ENCODE measurements at regions not wholly inside any gene's neighbourhood (a gene's known extent, or its start where the extent isn't known, plus 50 kb on each side); places are given as distances from the start of the nearest gene placed in this dataset.

DNA sequence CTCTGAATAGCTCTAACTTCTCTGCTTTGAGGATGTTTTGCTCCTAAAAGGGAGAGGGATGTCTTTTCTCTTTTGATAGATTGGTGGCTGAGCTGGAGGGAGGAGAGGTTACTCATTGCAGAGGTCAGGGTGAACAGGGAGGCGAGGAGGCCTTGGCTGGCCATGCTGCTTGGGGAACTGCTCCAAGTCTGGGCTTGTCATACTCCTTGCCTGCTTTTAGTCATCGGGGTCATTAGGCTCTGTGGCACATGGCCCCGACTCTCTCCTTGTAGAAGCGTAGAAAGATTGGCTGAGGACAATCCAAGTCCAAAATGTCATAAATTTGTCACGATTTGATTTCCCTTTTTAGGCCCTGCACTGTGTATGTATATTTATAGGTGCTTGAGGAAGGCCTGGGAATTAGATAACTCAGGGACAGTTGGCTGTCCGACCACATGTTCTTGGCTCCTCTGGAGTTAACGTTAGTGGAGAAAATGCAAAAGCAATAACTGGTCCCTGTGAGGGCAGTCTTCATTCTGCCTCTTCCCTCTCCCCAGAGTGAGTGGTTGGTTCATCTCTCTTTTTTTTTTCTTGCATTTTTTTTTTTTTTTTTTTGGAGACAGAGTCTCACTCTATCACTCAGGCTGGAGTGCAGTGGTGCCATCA is 160.1 kb downstream of the SCP2D1 start:
- no peak overlapping the region for H3K4me2 ChIP-seq (ENCODE audit: low read depth, low read length)
- no peaks in the 10 kb centered on the region for H3K9me3 ChIP-seq (replicated peaks; ENCODE audit: insufficient read depth, low read length)
- no peaks in the 10 kb centered on the region for H3F3A ChIP-seq (ENCODE audit: insufficient read depth, low read length)
- H3K4me3 ChIP-seq (ENCODE audit: low read length) = no peak overlapping the region
- no peaks in the 10 kb centered on the region for H3K9me2 ChIP-seq (replicated peaks; ENCODE audit: insufficient read depth, low read length)
- H3K4me1 ChIP-seq (ENCODE audit: low read length) = no peaks in the 10 kb centered on the region
- H4K20me1 ChIP-seq (ENCODE audit: insufficient read depth, low read length) = no peaks in the 10 kb centered on the region
- H3K79me2 ChIP-seq (ENCODE audit: low read length) = no peaks in the 10 kb centered on the region
- no peak overlapping the region for H3K27ac ChIP-seq (ENCODE audit: low read length)
- no peaks in the 10 kb centered on the region for H3K36me3 ChIP-seq (replicated peaks; ENCODE audit: insufficient read depth, low read length)
- H3K27me3 ChIP-seq (replicated peaks; ENCODE audit: insufficient read depth, low read length) = no peaks in the 10 kb centered on the region
- TF ChIP-seq, protein P1, sequence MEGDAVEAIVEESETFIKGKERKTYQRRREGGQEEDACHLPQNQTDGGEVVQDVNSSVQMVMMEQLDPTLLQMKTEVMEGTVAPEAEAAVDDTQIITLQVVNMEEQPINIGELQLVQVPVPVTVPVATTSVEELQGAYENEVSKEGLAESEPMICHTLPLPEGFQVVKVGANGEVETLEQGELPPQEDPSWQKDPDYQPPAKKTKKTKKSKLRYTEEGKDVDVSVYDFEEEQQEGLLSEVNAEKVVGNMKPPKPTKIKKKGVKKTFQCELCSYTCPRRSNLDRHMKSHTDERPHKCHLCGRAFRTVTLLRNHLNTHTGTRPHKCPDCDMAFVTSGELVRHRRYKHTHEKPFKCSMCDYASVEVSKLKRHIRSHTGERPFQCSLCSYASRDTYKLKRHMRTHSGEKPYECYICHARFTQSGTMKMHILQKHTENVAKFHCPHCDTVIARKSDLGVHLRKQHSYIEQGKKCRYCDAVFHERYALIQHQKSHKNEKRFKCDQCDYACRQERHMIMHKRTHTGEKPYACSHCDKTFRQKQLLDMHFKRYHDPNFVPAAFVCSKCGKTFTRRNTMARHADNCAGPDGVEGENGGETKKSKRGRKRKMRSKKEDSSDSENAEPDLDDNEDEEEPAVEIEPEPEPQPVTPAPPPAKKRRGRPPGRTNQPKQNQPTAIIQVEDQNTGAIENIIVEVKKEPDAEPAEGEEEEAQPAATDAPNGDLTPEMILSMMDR (IDR thresholded peaks at IDR 0.05; ENCODE audit: low read length) = no peak
- TF ChIP-seq EZH2phosphoT487 (IDR thresholded peaks at IDR 0.05; ENCODE audit: low read length) (no peak), EZH2 (optimal IDR thresholded peaks at IDR 0.05; ENCODE audit: low read depth, low read length) (no peak)
- no peak overlapping the region for H2AFZ ChIP-seq (ENCODE audit: low read length)
- DNase-seq = no peak
- H3K9ac ChIP-seq (ENCODE audit: low read length) = no peak overlapping the region

DNA sequence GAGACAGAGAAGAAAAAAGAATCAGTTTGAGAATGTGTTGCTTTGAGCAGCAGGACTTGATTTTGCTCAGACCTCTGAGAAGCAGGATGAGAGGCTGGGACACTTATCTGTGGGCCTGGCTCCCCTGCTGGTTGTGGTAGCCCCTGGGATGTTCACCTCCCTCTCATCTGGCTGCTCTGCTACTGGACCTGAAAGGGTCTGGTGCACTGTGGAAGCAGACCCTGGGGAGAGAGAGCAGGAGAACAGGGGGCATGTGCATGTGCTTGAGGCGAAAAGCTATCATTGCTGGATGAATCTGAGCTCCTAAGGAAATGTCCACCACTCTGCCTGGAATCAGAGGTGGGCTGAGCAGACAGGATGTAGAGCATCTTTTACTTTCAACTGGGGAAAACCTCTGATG is 161.1 kb downstream of the SCP2D1 start:
- Histone ChIP-seq H3K36me3 (replicated peaks; ENCODE audit: insufficient read depth, low read length) (no peaks in the 10 kb centered on the region), H3K27me3 (replicated peaks; ENCODE audit: insufficient read depth, low read length) (no peaks in the 10 kb centered on the region), H3K9ac (ENCODE audit: low read length) (no peak overlapping the region), H3K9me3 (replicated peaks; ENCODE audit: insufficient read depth, low read length) (no peaks in the 10 kb centered on the region), H3F3A (ENCODE audit: insufficient read depth, low read length) (no peaks in the 10 kb centered on the region), H3K4me3 (ENCODE audit: low read length) (no peak overlapping the region), H2AFZ (ENCODE audit: low read length) (no peak overlapping the region), H3K4me2 (ENCODE audit: low read depth, low read length) (no peak overlapping the region), H3K9me2 (replicated peaks; ENCODE audit: insufficient read depth, low read length) (no peaks in the 10 kb centered on the region), H3K27ac (ENCODE audit: low read length) (no peak overlapping the region), H4K20me1 (ENCODE audit: insufficient read depth, low read length) (no peaks in the 10 kb centered on the region), H3K4me1 (ENCODE audit: low read length) (no peaks in the 10 kb centered on the region), H3K79me2 (ENCODE audit: low read length) (no peaks in the 10 kb centered on the region)
- TF ChIP-seq, protein P1 (IDR thresholded peaks at IDR 0.05; ENCODE audit: low read length) = no peak
- TF ChIP-seq EZH2 (optimal IDR thresholded peaks at IDR 0.05; ENCODE audit: low read depth, low read length) (no peak), EZH2phosphoT487 (IDR thresholded peaks at IDR 0.05; ENCODE audit: low read length) (no peak)
- DNase-seq = no peak

DNA sequence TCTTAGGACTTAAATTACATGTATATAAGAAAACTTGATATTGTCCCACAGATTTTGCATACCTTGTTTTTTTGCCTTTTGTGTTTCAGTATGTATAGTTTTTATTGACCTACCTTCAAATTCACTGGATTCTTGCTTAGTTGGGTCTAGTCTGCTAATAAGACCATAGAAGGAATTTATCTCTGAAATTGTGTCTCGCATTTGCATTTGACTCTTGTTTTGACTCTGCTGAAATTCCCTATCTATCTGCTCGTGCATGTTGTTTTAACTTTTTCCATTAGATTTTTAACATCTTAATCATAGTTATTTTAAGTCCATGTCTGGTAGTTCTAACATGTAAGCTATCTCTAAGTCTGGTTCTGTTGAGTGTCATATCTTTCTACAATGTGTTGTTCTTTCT is 163.9 kb downstream of the SCP2D1 start:
- H3F3A ChIP-seq (ENCODE audit: insufficient read depth, low read length) = no peaks in the 10 kb centered on the region
- no peaks in the 10 kb centered on the region for H3K9me3 ChIP-seq (replicated peaks; ENCODE audit: insufficient read depth, low read length)
- no peak overlapping the region for H3K4me3 ChIP-seq (ENCODE audit: low read length)
- no peak overlapping the region for H3K4me2 ChIP-seq (ENCODE audit: low read depth, low read length)
- no peak overlapping the region for H2AFZ ChIP-seq (ENCODE audit: low read length)
- no peak overlapping the region for H3K27ac ChIP-seq (ENCODE audit: low read length)
- H3K79me2 ChIP-seq (ENCODE audit: low read length) = no peaks in the 10 kb centered on the region
- no peaks in the 10 kb centered on the region for H3K27me3 ChIP-seq (replicated peaks; ENCODE audit: insufficient read depth, low read length)
- no peaks in the 10 kb centered on the region for H3K9me2 ChIP-seq (replicated peaks; ENCODE audit: insufficient read depth, low read length)
- no peak overlapping the region for H3K9ac ChIP-seq (ENCODE audit: low read length)
- TF ChIP-seq EZH2phosphoT487 (IDR thresholded peaks at IDR 0.05; ENCODE audit: low read length) (no peak), EZH2 (optimal IDR thresholded peaks at IDR 0.05; ENCODE audit: low read depth, low read length) (no peak)
- TF ChIP-seq, protein P1 (IDR thresholded peaks at IDR 0.05; ENCODE audit: low read length) = no peak
- H4K20me1 ChIP-seq (ENCODE audit: insufficient read depth, low read length) = no peaks in the 10 kb centered on the region
- DNase-seq = no peak
- H3K4me1 ChIP-seq (ENCODE audit: low read length) = no peaks in the 10 kb centered on the region
- no peaks in the 10 kb centered on the region for H3K36me3 ChIP-seq (replicated peaks; ENCODE audit: insufficient read depth, low read length)

All from MM.1S (cell line).